ENCODE measurements at regions not wholly inside any gene's neighbourhood (a gene's known extent, or its start where the extent isn't known, plus 50 kb on each side); places are given as distances from the start of the nearest gene placed in this dataset.

DNA sequence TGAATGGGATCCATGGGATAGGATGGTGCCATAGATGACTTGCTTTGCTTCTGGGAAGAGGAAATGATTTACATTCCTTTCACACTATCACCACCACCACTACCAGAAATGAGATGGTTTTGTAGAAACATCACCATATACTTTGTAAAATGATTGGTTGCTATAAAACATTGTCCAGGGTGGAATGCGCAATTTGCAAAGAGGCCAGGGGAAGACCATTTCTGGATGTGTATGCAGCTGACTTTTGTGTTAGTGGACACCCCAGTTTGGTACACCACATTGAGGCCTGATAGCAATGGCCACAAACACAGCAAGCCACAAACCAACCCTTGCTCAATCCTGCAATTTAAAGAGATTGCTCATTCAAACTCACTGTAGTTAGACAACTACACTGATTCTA is 56.7 kb upstream of the RCN1 start:
- no peaks in the 10 kb centered on the region for H3K79me2 ChIP-seq (ENCODE audit: control insufficient read depth, insufficient read depth, low read length)
- BruUV-seq (replicated peaks) = no TSS peak
- no peaks in the 10 kb centered on the region for H3K9me3 ChIP-seq (replicated peaks; ENCODE audit: control insufficient read depth, insufficient read depth, low read depth, low read length)
- no peak overlapping the region for H3K4me2 ChIP-seq (ENCODE audit: insufficient read depth, low read length)
- FAIRE-seq (no peak), ATAC-seq (no peak), DNase-seq (ENCODE audit: extremely low read depth in 1 of 4, low spot score in 3 of 4) (no peak)
- H3K36me3 ChIP-seq (ENCODE audit: control insufficient read depth, insufficient read depth, low read length) = no peaks in the 10 kb centered on the region
- ChIA-PET POLR2A (no interaction called here), CTCF (ENCODE audit: low intra/inter-chr PET ratio) (no interaction called here)
- H3K9ac ChIP-seq (ENCODE audit: insufficient read depth in 1 of 2, low read depth in 2 of 2, low read length in 2 of 2) = no peak overlapping the region
- no peaks in the 10 kb centered on the region for H3K4me1 ChIP-seq (replicated peaks in 1 of 2; ENCODE audit: control insufficient read depth in 2 of 2, insufficient read depth in 2 of 2, low read length in 2 of 2)
- no peaks in the 10 kb centered on the region for H4K20me1 ChIP-seq (replicated peaks; ENCODE audit: control insufficient read depth, insufficient read depth, low read length)
- 10% methylated on average over 1 of the region's 1 CpG for WGBS (ENCODE audit: insufficient coverage, low coverage, missing lambda C conversion rate)
- intact Hi-C loops (cut with micrococcal nuclease) (no loop called here), in situ Hi-C loops (cut with MboI) (no loop called here)
- no peak overlapping the region for H3K27ac ChIP-seq (ENCODE audit: extremely low read depth, low read depth, low read length)
- H3K27me3 ChIP-seq (ENCODE audit: control insufficient read depth in 2 of 2, insufficient read depth in 2 of 2, low read length in 2 of 2) = peaks cover 4 to 8% of the 10 kb centered on the region in 2 experiments
- no peaks in the 10 kb centered on the region for H3K9me1 ChIP-seq (ENCODE audit: control insufficient read depth, insufficient read depth, low read length)
- no peak overlapping the region for H2AFZ ChIP-seq (ENCODE audit: low read depth, low read length)
- no peak overlapping the region for H3K4me3 ChIP-seq
- no peak for TF ChIP-seq ZNF76 (CRISPR knock-in tag; IDR thresholded peaks at IDR 0.05; ENCODE audit: borderline replicate concordance)
- TF ChIP-seq SUPT5H (IDR thresholded peaks at IDR 0.05) = no peak
- no peak for TF ChIP-seq ZNF224 (CRISPR knock-in tag; IDR thresholded peaks at IDR 0.05)
- no peak for TF ChIP-seq ZNF143 (CRISPR knock-in tag; IDR thresholded peaks at IDR 0.05)
- no peak for TF ChIP-seq NFIX (CRISPR knock-in tag; IDR thresholded peaks at IDR 0.05; ENCODE audit: low read depth)
- TF ChIP-seq, protein P1, sequence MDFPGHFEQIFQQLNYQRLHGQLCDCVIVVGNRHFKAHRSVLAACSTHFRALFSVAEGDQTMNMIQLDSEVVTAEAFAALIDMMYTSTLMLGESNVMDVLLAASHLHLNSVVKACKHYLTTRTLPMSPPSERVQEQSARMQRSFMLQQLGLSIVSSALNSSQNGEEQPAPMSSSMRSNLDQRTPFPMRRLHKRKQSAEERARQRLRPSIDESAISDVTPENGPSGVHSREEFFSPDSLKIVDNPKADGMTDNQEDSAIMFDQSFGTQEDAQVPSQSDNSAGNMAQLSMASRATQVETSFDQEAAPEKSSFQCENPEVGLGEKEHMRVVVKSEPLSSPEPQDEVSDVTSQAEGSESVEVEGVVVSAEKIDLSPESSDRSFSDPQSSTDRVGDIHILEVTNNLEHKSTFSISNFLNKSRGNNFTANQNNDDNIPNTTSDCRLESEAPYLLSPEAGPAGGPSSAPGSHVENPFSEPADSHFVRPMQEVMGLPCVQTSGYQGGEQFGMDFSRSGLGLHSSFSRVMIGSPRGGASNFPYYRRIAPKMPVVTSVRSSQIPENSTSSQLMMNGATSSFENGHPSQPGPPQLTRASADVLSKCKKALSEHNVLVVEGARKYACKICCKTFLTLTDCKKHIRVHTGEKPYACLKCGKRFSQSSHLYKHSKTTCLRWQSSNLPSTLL (IDR thresholded peaks at IDR 0.05) = no peak
- TF ChIP-seq, protein P2, sequence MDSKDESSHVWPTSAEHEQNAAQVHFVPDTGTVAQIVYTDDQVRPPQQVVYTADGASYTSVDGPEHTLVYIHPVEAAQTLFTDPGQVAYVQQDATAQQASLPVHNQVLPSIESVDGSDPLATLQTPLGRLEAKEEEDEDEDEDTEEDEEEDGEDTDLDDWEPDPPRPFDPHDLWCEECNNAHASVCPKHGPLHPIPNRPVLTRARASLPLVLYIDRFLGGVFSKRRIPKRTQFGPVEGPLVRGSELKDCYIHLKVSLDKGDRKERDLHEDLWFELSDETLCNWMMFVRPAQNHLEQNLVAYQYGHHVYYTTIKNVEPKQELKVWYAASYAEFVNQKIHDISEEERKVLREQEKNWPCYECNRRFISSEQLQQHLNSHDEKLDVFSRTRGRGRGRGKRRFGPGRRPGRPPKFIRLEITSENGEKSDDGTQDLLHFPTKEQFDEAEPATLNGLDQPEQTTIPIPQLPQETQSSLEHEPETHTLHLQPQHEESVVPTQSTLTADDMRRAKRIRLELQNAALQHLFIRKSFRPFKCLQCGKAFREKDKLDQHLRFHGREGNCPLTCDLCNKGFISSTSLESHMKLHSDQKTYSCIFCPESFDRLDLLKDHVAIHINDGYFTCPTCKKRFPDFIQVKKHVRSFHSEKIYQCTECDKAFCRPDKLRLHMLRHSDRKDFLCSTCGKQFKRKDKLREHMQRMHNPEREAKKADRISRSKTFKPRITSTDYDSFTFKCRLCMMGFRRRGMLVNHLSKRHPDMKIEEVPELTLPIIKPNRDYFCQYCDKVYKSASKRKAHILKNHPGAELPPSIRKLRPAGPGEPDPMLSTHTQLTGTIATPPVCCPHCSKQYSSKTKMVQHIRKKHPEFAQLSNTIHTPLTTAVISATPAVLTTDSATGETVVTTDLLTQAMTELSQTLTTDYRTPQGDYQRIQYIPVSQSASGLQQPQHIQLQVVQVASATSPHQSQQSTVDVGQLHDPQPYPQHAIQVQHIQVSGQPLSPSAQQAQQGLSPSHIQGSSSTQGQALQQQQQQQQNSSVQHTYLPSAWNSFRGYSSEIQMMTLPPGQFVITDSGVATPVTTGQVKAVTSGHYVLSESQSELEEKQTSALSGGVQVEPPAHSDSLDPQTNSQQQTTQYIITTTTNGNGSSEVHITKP (IDR thresholded peaks at IDR 0.05; ENCODE audit: partially characterized antibody) = no peak
- TF ChIP-seq ZNF436 (CRISPR knock-in tag; IDR thresholded peaks at IDR 0.05) = no peak
- no peak for TF ChIP-seq ZFX (CRISPR knock-in tag; IDR thresholded peaks at IDR 0.05)
- TF ChIP-seq, protein P3, sequence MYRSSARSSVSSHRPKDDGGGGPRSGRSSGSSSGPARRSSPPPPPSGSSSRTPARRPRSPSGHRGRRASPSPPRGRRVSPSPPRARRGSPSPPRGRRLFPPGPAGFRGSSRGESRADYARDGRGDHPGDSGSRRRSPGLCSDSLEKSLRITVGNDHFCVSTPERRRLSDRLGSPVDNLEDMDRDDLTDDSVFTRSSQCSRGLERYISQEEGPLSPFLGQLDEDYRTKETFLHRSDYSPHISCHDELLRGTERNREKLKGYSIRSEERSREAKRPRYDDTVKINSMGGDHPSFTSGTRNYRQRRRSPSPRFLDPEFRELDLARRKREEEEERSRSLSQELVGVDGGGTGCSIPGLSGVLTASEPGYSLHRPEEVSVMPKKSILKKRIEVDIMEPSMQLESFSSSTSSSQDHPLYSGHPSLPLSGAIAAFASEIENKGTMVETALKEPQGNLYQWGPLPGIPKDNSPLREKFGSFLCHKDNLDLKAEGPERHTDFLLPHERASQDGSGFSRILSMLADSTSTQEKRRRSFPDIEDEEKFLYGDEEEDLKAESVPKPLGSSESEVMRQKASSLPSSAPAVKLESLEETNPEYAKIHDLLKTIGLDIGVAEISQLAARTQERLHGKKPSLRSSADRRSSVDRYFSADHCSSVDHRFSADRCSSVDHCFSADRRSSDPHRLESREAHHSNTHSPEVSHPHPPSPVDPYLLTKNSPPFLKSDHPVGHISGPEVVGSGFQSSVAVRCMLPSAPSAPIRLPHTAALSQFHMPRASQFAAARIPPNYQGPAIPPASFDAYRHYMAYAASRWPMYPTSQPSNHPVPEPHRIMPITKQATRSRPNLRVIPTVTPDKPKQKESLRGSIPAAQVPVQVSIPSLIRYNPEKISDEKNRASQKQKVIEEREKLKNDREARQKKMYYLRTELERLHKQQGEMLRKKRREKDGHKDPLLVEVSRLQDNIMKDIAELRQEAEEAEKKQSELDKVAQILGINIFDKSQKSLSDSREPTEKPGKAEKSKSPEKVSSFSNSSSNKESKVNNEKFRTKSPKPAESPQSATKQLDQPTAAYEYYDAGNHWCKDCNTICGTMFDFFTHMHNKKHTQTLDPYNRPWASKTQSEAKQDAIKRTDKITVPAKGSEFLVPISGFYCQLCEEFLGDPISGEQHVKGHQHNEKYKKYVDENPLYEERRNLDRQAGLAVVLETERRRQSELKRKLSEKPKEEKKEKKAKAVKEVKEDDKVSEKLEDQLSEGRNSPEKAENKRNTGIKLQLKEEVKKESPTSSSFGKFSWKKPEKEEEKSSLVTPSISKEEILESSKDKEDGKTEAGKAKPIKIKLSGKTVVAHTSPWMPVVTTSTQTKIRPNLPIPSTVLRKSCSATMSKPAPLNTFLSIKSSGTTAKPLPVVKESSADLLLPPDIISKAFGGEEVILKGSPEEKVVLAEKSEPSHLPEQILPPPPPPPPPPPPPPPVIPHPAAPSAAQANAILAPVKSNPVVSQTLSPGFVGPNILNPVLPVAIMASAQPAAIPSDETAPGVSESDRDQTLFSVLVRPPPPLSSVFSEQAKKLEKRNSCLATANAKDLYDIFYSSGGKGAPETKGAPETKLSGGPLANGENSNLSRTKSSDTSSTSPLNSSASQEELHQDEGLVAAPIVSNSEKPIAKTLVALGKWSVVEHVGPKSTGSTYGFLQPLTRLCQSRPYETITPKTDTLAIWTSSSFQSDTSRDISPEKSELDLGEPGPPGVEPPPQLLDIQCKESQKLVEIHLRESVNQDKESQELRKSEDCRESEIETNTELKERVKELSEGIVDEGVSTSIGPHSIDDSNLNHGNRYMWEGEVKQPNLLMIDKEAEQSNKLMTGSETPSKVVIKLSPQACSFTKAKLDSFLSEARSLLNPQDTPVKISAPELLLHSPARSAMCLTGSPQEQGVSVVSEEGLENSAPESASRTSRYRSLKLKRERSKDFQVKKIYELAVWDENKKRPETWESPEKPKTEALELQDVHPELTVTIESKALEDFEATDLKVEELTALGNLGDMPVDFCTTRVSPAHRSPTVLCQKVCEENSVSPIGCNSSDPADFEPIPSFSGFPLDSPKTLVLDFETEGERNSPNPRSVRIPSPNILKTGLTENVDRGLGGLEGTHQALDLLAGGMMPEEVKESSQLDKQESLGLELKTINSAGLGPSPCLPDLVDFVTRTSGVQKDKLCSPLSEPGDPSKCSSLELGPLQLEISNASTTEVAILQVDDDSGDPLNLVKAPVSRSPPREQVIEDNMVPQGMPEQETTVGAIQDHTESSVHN (IDR thresholded peaks at IDR 0.05; ENCODE audit: borderline replicate concordance in 1 of 2, low read depth in 1 of 2) = no peak
